ENCODE measurements at regions not wholly inside any gene's neighbourhood (a gene's known extent, or its start where the extent isn't known, plus 50 kb on each side); places are given as distances from the start of the nearest gene placed in this dataset.
"Not testable (repeated sequence)": the region's sequence is repeated elsewhere in the genome, so short reads cannot be mapped to it uniquely, and the experiment has no call there.

DNA sequence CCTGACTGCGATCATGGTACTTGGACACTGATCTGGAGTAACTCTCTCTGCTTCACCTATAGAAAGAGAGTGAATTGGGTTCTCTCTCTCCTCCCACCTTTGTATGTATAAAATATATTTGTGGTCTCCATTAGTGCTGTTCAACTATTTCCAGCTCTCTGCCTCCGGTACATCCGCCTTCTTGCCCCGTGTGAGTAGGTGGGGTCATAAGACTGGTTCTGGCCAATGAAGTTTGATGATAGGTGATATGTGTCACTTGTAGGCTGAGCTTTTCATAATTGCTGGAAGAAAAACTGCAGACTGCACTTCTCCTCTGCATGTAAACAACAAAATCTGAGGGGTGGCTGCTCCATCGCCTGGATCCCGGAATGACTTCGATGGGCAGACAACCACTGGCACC, 210.4 kb downstream of the EXOC5 start:
- TF ChIP-seq CTCF (IDR thresholded peaks at IDR 0.05; ENCODE audit: low read depth, low read length), result no peak
- no peaks in the 10 kb centered on the region for H3K27me3 ChIP-seq (ENCODE audit: insufficient read depth, low read depth, severe bottlenecking)
- H3K4me3 ChIP-seq (ENCODE audit: low read depth, low read length), result no peak overlapping the region
- no peaks in the 10 kb centered on the region for H3K36me3 ChIP-seq
- H3K9me3 ChIP-seq (ENCODE audit: severe bottlenecking), result peaks cover 4% of the 10 kb centered on the region
- peak overlapping the region; percentile 48 for H3K27ac ChIP-seq
- no peak for DNase-seq

GRCh38 chr14:57057803-57058202, 210.9 kb downstream of the EXOC5 start:
- H3K27ac ChIP-seq, result peak overlapping the region; percentile 48
- DNase-seq, result peak; percentile 45
- H3K4me3 ChIP-seq (ENCODE audit: low read depth, low read length), result no peak overlapping the region
- no peak for TF ChIP-seq CTCF (IDR thresholded peaks at IDR 0.05; ENCODE audit: low read depth, low read length)
- H3K36me3 ChIP-seq, result no peaks in the 10 kb centered on the region
- H3K9me3 ChIP-seq (ENCODE audit: severe bottlenecking), result peaks cover 4% of the 10 kb centered on the region
- no peaks in the 10 kb centered on the region for H3K27me3 ChIP-seq (ENCODE audit: insufficient read depth, low read depth, severe bottlenecking)

- not testable (repeated sequence) for H3K36me3 ChIP-seq; H3K27ac ChIP-seq; H3K27me3 ChIP-seq (ENCODE audit: insufficient read depth, low read depth, severe bottlenecking); H3K4me3 ChIP-seq (ENCODE audit: low read depth, low read length); H3K9me3 ChIP-seq (ENCODE audit: severe bottlenecking); DNase-seq
Measured at GRCh38 chr14:57056522-57056921, 212.2 kb downstream of the EXOC5 start.

DNA sequence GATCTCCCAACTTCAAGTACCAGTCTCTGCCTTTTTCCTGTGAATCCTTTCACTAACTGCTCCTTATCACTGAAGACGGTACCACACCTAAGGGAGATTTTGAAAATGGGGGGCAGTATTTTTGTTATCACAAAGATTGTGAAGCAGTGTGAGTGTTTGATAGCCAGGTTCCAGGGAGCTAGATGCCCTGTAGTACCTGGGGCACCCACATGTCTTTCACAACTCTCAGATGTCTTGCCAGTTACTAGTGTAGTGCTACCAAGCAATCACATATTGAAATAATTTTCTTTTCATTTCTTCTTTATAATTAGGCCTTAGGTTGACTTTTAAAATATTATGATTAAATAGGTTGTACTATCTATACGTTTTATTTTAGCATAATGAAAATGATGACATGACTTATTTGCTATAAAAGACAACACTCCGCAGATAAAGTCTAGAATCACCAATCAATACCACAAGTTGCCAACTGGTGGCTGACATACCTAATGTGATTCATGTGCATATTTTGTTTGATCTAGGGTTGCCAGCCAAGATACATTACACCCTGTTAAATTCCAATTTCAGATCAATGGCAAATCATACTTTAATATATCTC, 215.9 kb downstream of the EXOC5 start:
- DNase-seq, result no peak
- peaks cover 4% of the 10 kb centered on the region for H3K9me3 ChIP-seq (ENCODE audit: severe bottlenecking)
- no peaks in the 10 kb centered on the region for H3K36me3 ChIP-seq
- H3K4me3 ChIP-seq (ENCODE audit: low read depth, low read length), result no peak overlapping the region
- H3K27ac ChIP-seq, result no peak overlapping the region
- no peak for TF ChIP-seq CTCF (IDR thresholded peaks at IDR 0.05; ENCODE audit: low read depth, low read length)
- no peaks in the 10 kb centered on the region for H3K27me3 ChIP-seq (ENCODE audit: insufficient read depth, low read depth, severe bottlenecking)

DNA sequence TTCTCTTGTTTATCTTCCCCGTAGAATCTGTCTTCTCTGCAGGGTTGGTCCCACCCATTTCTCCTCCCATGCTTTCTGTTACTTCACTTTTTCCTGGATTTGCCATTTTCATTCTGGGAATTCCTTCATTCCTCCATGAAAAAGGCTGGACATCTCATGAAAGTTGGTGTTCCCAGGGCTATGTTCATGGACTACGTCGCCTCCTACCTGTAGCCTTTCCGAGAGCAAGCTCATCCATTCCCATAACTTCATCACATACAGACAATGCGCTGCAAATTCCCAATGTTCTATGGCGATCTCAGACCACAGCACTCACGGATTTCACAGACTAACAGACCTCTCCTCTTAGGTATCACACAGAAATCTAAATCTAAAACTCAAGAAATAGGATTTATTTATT, 217.1 kb downstream of the EXOC5 start:
- peak; percentile 34 for DNase-seq
- no peak overlapping the region for H3K27ac ChIP-seq
- no peaks in the 10 kb centered on the region for H3K27me3 ChIP-seq (ENCODE audit: insufficient read depth, low read depth, severe bottlenecking)
- TF ChIP-seq CTCF (IDR thresholded peaks at IDR 0.05; ENCODE audit: low read depth, low read length), result peak; percentile 40; the same call in 1 of the 2 replicates
- no peaks in the 10 kb centered on the region for H3K36me3 ChIP-seq
- no peak overlapping the region for H3K4me3 ChIP-seq (ENCODE audit: low read depth, low read length)
- H3K9me3 ChIP-seq (ENCODE audit: severe bottlenecking), result peaks cover 4% of the 10 kb centered on the region

DNA sequence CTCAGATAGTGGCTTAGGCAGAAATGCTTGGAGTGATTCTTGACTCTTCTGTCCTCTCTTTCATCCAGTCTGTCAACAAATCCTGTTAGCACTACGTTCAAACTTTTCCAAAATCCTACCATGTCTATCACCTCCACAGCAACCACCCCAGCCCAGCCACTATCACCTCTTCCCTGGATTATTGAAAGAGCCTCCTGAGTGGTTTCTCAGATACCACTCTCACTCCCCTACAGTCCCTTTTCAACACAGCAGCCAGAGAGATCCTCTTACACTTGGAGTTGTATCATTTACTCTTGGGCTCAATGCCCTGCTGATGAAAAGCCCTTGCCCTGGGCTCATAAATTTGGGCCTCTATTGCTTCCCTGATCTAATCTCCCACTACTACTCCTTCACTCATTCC, 218.9 kb downstream of the EXOC5 start:
- no peak for DNase-seq
- H3K9me3 ChIP-seq (ENCODE audit: severe bottlenecking), result no peaks in the 10 kb centered on the region
- H3K27me3 ChIP-seq (ENCODE audit: insufficient read depth, low read depth, severe bottlenecking), result no peaks in the 10 kb centered on the region
- no peak for TF ChIP-seq CTCF (IDR thresholded peaks at IDR 0.05; ENCODE audit: low read depth, low read length)
- H3K36me3 ChIP-seq, result no peaks in the 10 kb centered on the region
- H3K27ac ChIP-seq, result no peak overlapping the region
- no peak overlapping the region for H3K4me3 ChIP-seq (ENCODE audit: low read depth, low read length)

All from WERI-Rb-1 (cell line).